H1 (cell line): ENCODE measurements at regions not wholly inside any gene's neighbourhood (a gene's known extent, or its start where the extent isn't known, plus 50 kb on each side); places are given as distances from the start of the nearest gene placed in this dataset.

Experiments
- JUN ChIP-seq: IDR thresholded peaks from 2 replicates; pipeline ENCODE4 v1.6.1; 2011; ENCODE audit warnings: low read depth, mild to moderate bottlenecking, improper control_type of control experiment, low read length
- TF ChIP-seq, protein P1 (sequence below): IDR thresholded peaks from 2 replicates; pipeline ENCODE4 v1.6.1; 2011; ENCODE audit warnings: low read depth, mild to moderate bottlenecking, low read length; ENCODE audit not compliant: insufficient read depth

- TF ChIP-seq JUN = no peak
- TF ChIP-seq, protein P1, sequence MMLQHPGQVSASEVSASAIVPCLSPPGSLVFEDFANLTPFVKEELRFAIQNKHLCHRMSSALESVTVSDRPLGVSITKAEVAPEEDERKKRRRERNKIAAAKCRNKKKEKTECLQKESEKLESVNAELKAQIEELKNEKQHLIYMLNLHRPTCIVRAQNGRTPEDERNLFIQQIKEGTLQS = no peak
- TF ChIP-seq, all 59 proteins: peak for 0
These were observed 305.9 kb downstream of the AJAP1 start (continued) for GRCh38 chr1:4960336-4960735.
